ENCODE measurements at regions not wholly inside any gene's neighbourhood (a gene's known extent, or its start where the extent isn't known, plus 50 kb on each side); places are given as distances from the start of the nearest gene placed in this dataset.
"Not testable (repeated sequence)": the region's sequence is repeated elsewhere in the genome, so short reads cannot be mapped to it uniquely, and the experiment has no call there.

DNA sequence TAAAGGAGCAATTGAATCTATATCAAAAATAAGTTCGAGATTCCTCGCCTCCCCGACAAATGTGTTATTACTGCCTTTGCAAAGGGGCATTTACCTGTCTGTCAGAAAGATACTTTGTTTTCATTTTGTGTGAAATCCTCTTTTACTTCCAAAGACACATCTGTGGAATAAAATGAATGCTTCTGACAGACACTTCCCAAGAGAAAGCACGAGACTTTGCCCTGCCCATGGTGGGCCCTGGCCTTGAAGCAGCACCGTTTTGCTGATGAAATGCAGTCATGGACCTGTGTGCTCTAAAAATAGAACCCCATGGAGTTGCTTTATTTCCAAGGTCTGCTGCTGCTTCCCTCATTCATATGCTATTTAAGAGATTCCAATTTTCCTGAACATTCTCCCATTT is 85.9 kb upstream of the USP47 start:
- no peak for DNase-seq

DNA sequence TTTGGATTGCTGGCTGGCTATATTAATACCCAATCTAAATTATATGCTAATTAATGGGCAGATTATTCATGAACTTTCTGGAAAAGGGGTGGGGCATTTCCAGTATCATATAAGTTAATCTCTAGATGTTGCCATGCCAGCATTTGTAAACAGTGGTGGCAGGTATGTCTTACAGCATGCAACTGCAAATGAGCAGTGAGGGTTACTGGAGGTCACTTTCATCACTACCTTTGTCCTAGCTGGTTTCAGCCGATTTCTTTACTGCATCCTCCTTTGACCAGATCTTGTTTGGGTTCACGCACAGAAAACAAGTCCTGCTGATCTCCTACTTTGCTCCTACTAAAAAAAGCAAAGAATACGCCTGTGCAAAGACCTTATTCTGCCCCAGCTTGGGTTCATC is 89.1 kb upstream of the USP47 start:
- DNase-seq: no peak

GRCh38 chr11:11750017-11750878 is 91.5 kb upstream of the USP47 start:
- DNase-seq: no peak

- DNase-seq: no peak
Measured at GRCh38 chr11:11748706-11749365, 92.9 kb upstream of the USP47 start.

DNA sequence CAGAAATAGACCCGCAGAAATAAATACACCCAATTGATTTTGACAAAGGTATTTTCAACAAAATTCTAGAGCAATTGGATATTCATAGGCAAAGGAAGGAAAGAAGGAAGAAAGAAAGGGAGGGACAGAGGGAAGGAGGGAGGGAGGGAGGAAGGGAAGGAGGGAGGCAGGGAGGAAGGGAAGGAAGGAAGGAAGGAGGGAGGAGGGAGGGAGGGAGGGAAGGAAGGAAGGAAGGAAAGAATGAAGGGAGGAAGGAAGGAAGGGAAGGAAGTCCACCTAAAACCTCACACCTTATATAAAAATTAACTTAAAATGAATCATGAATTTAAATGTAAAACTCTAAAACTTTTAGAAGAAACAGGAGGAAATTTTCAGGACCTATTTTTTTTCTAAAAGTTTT is 94.2 kb upstream of the USP47 start:
- DNase-seq: no peak

- DNase-seq: no peak
Measured at GRCh38 chr11:11746449-11746848, 95.3 kb upstream of the USP47 start.

DNA sequence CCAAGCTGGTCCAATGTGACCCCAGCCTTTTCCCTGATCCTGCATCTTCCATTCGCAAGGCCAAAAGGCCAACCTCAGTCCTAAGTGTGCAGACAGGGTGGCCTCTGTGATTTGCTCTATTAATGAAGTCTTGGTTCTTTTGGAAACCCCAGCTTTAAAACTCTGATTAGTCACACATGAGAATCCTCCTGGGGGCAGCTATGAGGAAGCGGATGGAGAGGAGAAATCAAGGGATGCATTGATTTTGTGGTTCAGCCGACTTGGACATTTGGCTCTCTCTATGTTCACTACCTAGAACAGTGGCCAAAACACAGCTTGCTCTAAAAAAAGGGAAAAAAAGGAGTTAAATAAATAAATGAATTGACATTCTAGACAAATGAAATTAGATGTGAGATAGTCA is 98.6 kb upstream of the USP47 start:
- no peak for DNase-seq

- DNase-seq: no peak
Measured at GRCh38 chr11:11742486-11742885, 99.3 kb upstream of the USP47 start.

DNA sequence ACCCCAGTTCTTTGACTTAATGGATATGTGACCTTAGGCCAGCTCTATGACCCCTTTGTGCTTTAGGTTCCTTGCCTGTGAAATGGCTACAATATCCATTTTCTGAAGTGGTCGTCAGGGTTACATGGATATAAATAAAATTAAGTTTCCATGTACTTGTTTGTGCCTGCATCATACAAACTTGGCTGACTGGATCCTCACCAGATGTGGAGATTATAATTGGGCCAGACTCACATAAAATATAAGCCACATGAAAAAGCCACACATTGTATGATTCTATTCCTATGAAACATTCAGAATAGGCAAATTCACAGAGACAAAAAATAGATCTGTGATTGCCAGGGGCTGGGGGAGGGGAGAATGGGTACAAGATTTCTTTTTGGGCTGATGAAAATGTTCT is 100.9 kb upstream of the USP47 start:
- DNase-seq: no peak

GRCh38 chr11:11740073-11740702 is 101.6 kb upstream of the USP47 start:
- no peak for DNase-seq

- DNase-seq: no peak
Measured at GRCh38 chr11:11738370-11738769, 103.4 kb upstream of the USP47 start.

DNA sequence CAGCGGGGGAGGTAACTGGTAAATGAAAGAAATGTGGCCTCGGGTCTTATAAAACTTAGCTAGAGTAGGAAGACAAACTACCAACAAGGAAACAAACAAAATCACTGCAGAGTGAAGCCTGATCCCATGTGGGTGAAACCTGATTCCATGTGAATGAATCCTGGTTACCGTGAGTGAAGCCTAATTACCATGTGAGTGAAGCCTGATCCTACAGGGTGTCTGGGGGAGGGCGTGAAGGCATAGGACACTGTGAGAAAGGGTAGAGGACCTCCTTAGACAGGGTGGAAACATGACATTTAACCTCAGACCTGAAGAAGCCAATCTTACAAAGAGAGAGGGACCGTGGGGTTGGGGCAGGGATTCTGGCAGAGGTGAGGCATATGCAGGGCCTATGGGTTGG is 106.2 kb upstream of the USP47 start:
- no peak for DNase-seq

- no peak for DNase-seq
Measured at GRCh38 chr11:11733246-11733747, 108.5 kb upstream of the USP47 start.

DNA sequence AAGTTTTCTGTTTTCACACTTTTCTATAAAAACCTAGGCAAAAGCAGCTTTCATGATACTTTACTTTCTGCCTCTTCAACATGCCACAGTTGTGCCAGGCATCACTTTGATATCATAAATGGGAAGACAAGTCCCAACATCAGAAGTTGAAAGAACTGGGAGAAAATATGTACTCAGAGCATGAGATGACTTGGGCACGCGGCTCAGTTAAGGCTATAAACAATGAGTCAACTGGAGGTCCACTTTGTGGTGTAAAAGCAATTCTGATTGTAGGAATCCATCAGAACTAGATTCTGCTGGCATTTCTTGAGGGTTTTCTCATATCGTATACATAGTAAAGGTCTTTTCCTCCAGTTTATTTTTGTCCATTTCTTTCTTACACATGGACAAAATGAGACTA is 109.7 kb upstream of the USP47 start:
- no peak for DNase-seq

DNA sequence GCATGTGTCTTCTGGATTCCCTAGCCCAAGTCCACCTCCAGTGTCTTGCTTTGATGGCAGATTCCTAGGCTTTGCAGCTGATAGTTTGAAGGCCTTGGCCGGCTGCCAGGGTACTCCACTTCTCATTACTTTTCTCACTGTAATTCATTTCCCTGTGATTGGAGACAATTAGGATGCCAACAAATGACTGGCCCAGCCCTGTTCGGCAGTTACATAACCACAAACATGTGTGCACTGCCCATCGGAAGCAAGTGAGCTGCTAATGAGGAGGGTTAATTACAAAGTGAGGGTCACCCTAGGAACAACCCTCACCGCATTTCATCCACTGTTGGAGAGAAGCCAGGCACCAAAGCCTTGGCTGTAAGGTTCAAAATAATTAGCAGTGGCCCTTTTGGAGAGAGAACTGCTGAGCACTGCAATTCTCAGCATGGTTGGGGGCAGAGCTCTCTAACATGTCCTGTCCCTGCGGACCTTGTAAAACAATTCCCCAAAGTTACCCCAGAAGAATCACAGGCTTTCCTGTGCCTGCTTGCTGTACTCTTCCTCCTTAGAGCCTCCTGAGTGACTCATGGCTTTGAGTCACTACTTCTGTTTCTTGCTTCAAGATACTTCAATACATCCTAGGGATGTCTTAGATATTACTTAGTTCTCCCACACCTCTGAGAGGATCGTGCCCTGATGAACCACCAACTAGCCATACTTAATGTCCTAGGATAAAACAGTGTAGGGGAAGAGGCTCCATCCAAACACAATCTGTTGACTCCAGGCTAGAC is 109.7 kb upstream of the GALNT18 start:
- DNase-seq: no peak

GRCh38 chr11:11728386-11728785 is 106.6 kb upstream of the GALNT18 start:
- DNase-seq: no peak

- DNase-seq: no peak
Measured at GRCh38 chr11:11725438-11725837, 103.6 kb upstream of the GALNT18 start.

DNA sequence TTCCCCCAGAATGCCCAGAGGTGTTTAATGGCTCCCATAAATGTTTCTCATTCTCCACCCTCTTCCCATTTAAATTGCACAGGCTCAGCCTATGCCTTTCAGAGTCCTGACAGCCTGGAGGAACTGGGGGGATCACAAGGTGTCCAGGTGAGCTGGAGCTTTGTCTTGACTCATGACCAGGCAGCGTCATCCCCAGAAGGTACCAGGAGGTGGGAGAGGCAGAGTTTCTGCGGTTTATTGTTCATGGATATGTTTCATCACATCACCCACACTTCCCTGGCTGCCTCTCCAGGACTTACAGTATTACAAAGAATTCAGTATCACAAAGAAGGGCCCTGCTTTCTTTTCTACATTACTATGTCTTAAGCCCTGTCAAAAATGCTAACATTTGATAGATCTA is 103.2 kb upstream of the GALNT18 start:
- DNase-seq: no peak

DNA sequence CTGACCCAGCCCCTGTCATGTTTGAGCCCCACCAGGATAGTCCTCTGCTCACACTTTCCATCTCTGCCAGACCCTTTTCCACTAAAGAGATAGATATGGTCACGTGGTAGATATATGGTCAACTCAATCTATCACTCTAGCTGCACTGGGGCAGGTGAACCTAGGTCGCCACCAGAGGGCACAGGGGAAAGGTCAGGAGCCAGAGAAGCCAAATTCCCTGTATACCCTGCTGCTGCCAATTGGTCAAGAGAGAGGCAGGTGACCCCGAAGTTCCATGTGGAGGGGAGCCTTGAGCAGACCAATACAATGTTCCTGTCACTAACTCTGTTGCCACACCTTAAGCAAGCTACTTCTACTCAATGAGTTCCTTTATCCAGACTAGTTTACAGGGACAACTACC is 101.1 kb upstream of the GALNT18 start:
- DNase-seq: no peak

GRCh38 chr11:11722246-11722645 is 100.4 kb upstream of the GALNT18 start:
- DNase-seq: no peak

DNA sequence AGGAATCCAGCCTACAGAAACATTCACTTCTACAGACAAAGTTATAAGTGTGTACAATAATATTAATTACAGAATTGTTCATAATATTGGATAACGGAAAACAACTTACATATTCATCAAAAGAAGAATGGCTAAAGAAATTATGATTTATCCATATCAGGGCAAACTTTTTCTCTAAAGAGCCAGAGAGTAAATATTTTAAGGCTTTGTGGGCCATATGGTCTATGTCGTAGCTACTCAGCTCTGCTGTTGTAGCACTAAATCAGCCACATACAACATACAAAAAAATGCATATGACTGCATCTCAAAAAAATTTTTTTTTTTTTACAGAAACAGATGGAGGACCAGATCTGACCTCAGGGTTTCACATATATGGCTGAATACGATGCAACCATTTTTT is 96.7 kb upstream of the GALNT18 start:
- DNase-seq: no peak

DNA sequence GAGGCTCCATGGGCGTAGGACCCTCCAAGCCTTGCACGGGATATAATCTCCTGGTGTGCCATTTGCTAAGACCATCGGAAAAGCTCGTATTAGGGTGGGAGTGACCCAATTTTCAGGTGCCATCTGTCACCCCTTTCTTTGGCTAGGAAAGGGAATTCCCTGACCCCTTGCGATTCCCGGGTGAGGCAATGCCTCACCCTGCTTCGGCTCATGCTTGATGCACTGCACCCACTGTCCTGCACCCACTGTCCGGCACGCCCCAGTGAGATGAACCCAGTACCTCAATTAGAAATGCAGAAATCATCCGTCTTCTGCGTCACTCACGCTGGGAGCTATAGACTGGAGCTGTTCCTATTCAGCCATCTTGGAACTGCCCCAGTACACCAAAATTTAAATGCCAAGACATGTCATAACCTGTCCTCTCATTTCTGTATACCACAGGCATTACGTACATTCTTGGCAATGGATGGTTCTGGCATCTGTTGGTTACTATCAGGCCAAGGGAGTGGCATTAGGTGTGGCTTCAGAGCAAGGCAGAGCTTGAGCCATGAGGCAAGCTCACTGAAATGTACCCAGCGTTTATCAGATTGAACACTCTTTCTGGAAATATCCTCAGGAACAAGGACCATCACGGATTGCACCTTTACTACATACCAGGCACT is 95.4 kb upstream of the GALNT18 start:
- no peak for DNase-seq

- DNase-seq: not testable (repeated sequence)
Measured at GRCh38 chr11:11715075-11715474, 93.3 kb upstream of the GALNT18 start.

Data from midbrain (tissue), 1 donor.